CD4-positive, alpha-beta T cell (primary cell): ENCODE measurements at regions not wholly inside any gene's neighbourhood (a gene's known extent, or its start where the extent isn't known, plus 50 kb on each side); places are given as distances from the start of the nearest gene placed in this dataset.

Experiments
- ATAC-seq: fragments of 200-7000 bp; cut with Tn5 transposase; one replicate; pipeline ENCODE4 v1.10.0; 2022; ENCODE audit warnings: mild to moderate bottlenecking; ENCODE audit not compliant: poor library complexity
- CTCF ChIA-PET: fragments of 350-600 bp; sonication (Branson Sonifier 250); formaldehyde crosslinking; loops from one replicate; lab custom pipeline; 2021; ENCODE audit warnings: antibody characterized with exemption, inconsistent platforms; lab: Charles Lee
- POLR2A ChIA-PET: fragments of 350-600 bp; sonication (Branson Sonifier 250); formaldehyde crosslinking; loops from one replicate; lab custom pipeline; 2021; ENCODE audit warnings: antibody characterized with exemption, inconsistent platforms; lab: Charles Lee
- DNase-seq, 14 experiments: peaks; one replicate each; pipeline ENCODE4 v3.0.0-alpha.2; 2013 to 2020; ENCODE audit warnings: mixed read lengths in 2 of 14
- H3K27ac ChIP-seq, 2 donors: one replicate each; pipeline versions ENCODE4 v1.5.1 to v1.7.0; 2013; ENCODE audit warnings: low read length in 2 of 2, low read depth in 1 of 2, mild to moderate bottlenecking in 1 of 2
- H3K27me3 ChIP-seq, 2 experiments: 1 replicate in 1 of 2; 2 replicates in 1 of 2; pipeline versions ENCODE4 v1.6.1 to v1.7.0; 2013; ENCODE audit warnings: low read length in 2 of 2, control low read depth in 1 of 2, mild to moderate bottlenecking in 1 of 2, moderate library complexity in 1 of 2; ENCODE audit not compliant: insufficient read depth in 2 of 2, control insufficient read depth in 1 of 2
- H3K36me3 ChIP-seq: one replicate; pipeline ENCODE4 v1.6.1; 2013; ENCODE audit warnings: low read length, control low read depth; ENCODE audit not compliant: insufficient read depth
- H3K4me1 ChIP-seq: one replicate; pipeline ENCODE4 v1.6.1; 2013; ENCODE audit warnings: low read length, control low read depth; ENCODE audit not compliant: insufficient read depth
- H3K4me3 ChIP-seq: one replicate; pipeline ENCODE4 v1.5.1; 2013; ENCODE audit warnings: mild to moderate bottlenecking, low read length, moderate library complexity
- H3K9me3 ChIP-seq, 2 experiments: 1 replicate in 1 of 2; 2 replicates in 1 of 2; pipeline versions ENCODE4 v1.6.1 to v1.7.0; 2013; ENCODE audit warnings: low read length in 2 of 2, mild to moderate bottlenecking in 2 of 2, control low read depth in 1 of 2, moderate library complexity in 1 of 2; ENCODE audit not compliant: control insufficient read depth in 1 of 2, insufficient read depth in 1 of 2
- H3K27ac Mint-ChIP-seq: one replicate; pipeline ENCODE4 v1.8.0; 2020; ENCODE audit warnings: mixed read lengths
- H3K27me3 Mint-ChIP-seq: one replicate; pipeline ENCODE4 v1.8.0; 2021; ENCODE audit warnings: mixed read lengths
- H3K36me3 Mint-ChIP-seq: one replicate; pipeline ENCODE4 v1.8.0; 2021; ENCODE audit warnings: low read depth, mixed read lengths
- H3K4me1 Mint-ChIP-seq: one replicate; pipeline ENCODE4 v1.8.0; 2021; ENCODE audit warnings: low read depth, mixed read lengths
- H3K4me3 Mint-ChIP-seq: one replicate; pipeline ENCODE4 v1.8.0; 2020; ENCODE audit warnings: mild to moderate bottlenecking, mixed read lengths
- H3K9me3 Mint-ChIP-seq: one replicate; pipeline ENCODE4 v1.8.0; 2020; ENCODE audit warnings: mixed read lengths
- CTCF ChIP-seq: fragments of 200-600 bp; IDR thresholded peaks from one replicate; pipeline ENCODE4 v1.8.0; 2022; ENCODE audit warnings: antibody characterized with exemption, mild to moderate bottlenecking
- intact Hi-C, 2 experiments: fragments of 100-400 bp; cut with DNase I in 1 of 2; cut with micrococcal nuclease in 1 of 2; formaldehyde crosslinking; loops; one replicate each; pipeline versions ENCODE4 v1.15.1 to v1.9.0; 2023 to 2025; cut with DNase I, micrococcal nuclease

DNA sequence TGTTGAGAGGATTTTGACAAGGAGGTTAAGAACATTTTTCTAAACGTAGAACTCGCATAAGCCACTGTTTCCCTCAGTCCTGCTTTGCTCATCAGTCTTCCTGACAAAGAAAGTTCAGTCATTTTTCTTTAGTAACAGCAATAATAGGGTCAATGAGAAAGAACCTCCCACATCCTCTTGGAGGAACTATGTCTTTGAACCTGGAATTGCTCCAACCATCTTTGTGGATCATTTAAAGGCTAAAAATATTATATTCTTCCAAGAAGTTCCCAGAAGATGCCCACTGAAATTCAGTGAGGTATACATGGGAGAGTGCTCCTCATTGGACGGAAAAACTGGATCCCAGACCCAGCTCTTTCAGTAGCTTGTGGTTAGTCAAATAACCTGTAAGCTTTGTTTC is 282.8 kb upstream of the FAR2 start:
- no peaks in the 10 kb centered on the region for H3K9me3 ChIP-seq
- no peaks in the 10 kb centered on the region for H3K27me3 Mint-ChIP-seq
- no peaks in the 10 kb centered on the region for H3K4me1 Mint-ChIP-seq
- no peak overlapping the region for H3K4me3 ChIP-seq
- H3K4me3 Mint-ChIP-seq = no peak overlapping the region
- peaks cover 2% of the 10 kb centered on the region for H3K9me3 Mint-ChIP-seq
- DNase-seq (no peak), ATAC-seq (no peak)
- intact Hi-C loops = no loop called here
- H3K36me3 ChIP-seq = no peaks in the 10 kb centered on the region
- H3K36me3 Mint-ChIP-seq = no peaks in the 10 kb centered on the region
- CTCF ChIA-PET = no interaction called here
- H3K4me1 ChIP-seq = no peaks in the 10 kb centered on the region
- H3K27ac Mint-ChIP-seq = no peak overlapping the region
- TF ChIP-seq CTCF = no peak
- no peak overlapping the region for H3K27ac ChIP-seq
- H3K27me3 ChIP-seq = no peaks in the 10 kb centered on the region
- POLR2A ChIA-PET = no interaction called here

DNA sequence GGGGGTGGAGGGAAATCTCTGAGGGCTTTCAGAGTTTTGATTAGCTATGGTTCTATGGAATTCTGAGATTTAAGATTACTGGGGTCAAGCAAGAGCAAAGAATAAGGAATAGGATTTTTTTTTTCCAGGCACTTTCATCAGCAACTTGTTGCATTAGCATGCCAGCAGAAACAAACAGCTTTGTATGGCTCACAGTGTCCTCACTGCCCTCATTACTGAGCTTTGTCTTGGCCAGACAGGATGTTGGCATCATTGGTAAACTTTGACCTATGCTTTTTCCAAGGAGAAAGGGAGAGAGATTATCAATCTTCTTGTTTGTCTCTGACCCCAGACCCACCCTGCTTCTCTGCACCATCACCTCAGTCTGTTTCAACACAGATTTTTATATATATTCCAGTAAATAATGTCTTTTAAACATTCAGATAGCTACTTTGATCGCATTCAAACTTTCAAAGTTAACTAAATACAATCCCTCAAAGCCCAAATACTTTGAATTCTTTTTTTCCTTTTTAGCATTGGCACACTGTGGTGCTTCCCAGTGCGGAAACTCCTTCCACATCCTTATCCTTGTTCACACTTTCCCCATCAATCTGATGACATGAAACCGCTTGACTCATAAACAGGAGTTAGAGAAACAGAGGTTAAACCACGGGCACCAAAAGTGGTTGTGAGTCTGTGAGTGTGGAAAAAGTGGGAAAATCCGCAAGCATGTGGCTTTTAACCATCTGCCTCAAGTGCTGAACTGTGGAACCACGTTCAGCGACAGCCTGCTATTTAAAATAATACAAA is 282.2 kb upstream of the FAR2 start:
- ChIA-PET POLR2A (no interaction called here), CTCF (no interaction called here)
- no peaks in the 10 kb centered on the region for H3K4me1 Mint-ChIP-seq
- H3K27ac ChIP-seq = no peak overlapping the region
- no peaks in the 10 kb centered on the region for H3K36me3 ChIP-seq
- no peak overlapping the region for H3K27ac Mint-ChIP-seq
- no peak overlapping the region for H3K4me3 ChIP-seq
- no peak for DNase-seq
- H3K27me3 Mint-ChIP-seq = no peaks in the 10 kb centered on the region
- intact Hi-C loops = no loop called here
- no peaks in the 10 kb centered on the region for H3K4me1 ChIP-seq
- H3K4me3 Mint-ChIP-seq = no peak overlapping the region
- no peak for TF ChIP-seq CTCF
- peaks cover 2% of the 10 kb centered on the region for H3K9me3 Mint-ChIP-seq
- H3K36me3 Mint-ChIP-seq = no peaks in the 10 kb centered on the region
- H3K9me3 ChIP-seq = no peaks in the 10 kb centered on the region
- H3K27me3 ChIP-seq = no peaks in the 10 kb centered on the region
- no peak for ATAC-seq

- Histone ChIP-seq H3K4me3 (no peak overlapping the region), H3K36me3 (no peaks in the 10 kb centered on the region), H3K27me3 (no peaks in the 10 kb centered on the region), H3K9me3 (no peaks in the 10 kb centered on the region), H3K27ac (no peak overlapping the region), H3K4me1 (no peaks in the 10 kb centered on the region)
- Mint-ChIP-seq H3K9me3 (peaks cover 2% of the 10 kb centered on the region), H3K4me1 (no peaks in the 10 kb centered on the region), H3K27me3 (no peaks in the 10 kb centered on the region), H3K27ac (no peak overlapping the region), H3K4me3 (no peak overlapping the region), H3K36me3 (no peaks in the 10 kb centered on the region)
- CTCF ChIA-PET = no interaction called here
- ATAC-seq (no peak), DNase-seq (no peak)
- no peak for TF ChIP-seq CTCF
- POLR2A ChIA-PET = no interaction called here
- intact Hi-C loops = no loop called here
Measured at GRCh38 chr12:28868414-28868813, 280.7 kb upstream of the FAR2 start.
